Fibroblast of the aortic adventitia (primary cell): ENCODE measurements at regions not wholly inside any gene's neighbourhood (a gene's known extent, or its start where the extent isn't known, plus 50 kb on each side); places are given as distances from the start of the nearest gene placed in this dataset.
A peak's percentile ranks its signal among the peaks of the same experiment; 100 is the strongest.

Experiments used
- DNase-seq: peaks from one replicate; pipeline ENCODE4 v3.0.0-alpha.2; 2010; ENCODE audit warnings: low read depth
- H3K4me3 ChIP-seq: 2 replicates; pipeline ENCODE4 v1.5.1; 2011; ENCODE audit warnings: low read depth, mild to moderate bottlenecking, control low read depth, low read length, moderate library complexity
- TF ChIP-seq, protein P1 (sequence below): IDR thresholded peaks from 2 replicates; pipeline ENCODE4 v1.5.1; 2011; ENCODE audit warnings: mild to moderate bottlenecking, low read length, control low read depth, inconsistent platforms; ENCODE audit not compliant: insufficient read depth

GRCh38 chr13:44770951-44771350 is 194.8 kb upstream of the TSC22D1 start:
- TF ChIP-seq, protein P1, sequence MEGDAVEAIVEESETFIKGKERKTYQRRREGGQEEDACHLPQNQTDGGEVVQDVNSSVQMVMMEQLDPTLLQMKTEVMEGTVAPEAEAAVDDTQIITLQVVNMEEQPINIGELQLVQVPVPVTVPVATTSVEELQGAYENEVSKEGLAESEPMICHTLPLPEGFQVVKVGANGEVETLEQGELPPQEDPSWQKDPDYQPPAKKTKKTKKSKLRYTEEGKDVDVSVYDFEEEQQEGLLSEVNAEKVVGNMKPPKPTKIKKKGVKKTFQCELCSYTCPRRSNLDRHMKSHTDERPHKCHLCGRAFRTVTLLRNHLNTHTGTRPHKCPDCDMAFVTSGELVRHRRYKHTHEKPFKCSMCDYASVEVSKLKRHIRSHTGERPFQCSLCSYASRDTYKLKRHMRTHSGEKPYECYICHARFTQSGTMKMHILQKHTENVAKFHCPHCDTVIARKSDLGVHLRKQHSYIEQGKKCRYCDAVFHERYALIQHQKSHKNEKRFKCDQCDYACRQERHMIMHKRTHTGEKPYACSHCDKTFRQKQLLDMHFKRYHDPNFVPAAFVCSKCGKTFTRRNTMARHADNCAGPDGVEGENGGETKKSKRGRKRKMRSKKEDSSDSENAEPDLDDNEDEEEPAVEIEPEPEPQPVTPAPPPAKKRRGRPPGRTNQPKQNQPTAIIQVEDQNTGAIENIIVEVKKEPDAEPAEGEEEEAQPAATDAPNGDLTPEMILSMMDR: no peak
- H3K4me3 ChIP-seq: no peak overlapping the region
- no peak for DNase-seq

- TF ChIP-seq, protein P1: no peak
- no peak overlapping the region for H3K4me3 ChIP-seq
- DNase-seq: no peak
Observed at GRCh38 chr13:44769686-44770085, 193.6 kb upstream of the TSC22D1 start.

GRCh38 chr13:44768775-44769581 is 192.8 kb upstream of the TSC22D1 start:
- DNase-seq: peak; percentile 59
- TF ChIP-seq, protein P1: no peak
- no peak overlapping the region for H3K4me3 ChIP-seq

- TF ChIP-seq, protein P1: no peak
- H3K4me3 ChIP-seq: no peak overlapping the region
- no peak for DNase-seq
Observed at GRCh38 chr13:44768239-44768638, 192.1 kb upstream of the TSC22D1 start.

DNA sequence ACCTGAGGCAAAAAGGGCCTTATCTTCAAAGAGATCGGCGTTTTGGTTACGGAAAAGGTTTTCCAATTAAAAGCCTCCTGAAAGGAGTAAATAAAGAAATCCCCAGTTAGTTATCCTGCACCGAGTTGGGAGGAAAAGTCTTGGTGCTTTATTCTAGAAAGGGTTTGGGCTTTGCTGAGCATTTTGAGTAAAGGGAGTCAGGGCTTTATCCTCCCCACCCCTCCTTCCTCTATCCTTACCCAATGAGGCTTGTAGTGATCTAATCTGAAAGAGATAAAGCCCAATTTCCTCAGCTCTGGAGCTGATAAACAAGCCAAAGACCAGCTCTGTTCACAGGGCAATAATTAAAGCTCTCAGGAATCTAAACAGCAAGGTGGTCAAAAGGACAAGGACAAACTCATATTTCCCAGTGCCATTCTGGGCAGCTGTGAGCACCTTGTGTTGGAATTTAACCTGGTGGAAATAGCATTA is 188.9 kb upstream of the TSC22D1 start:
- H3K4me3 ChIP-seq: no peak overlapping the region
- TF ChIP-seq, protein P1: no peak
- DNase-seq: peak; percentile 16

DNA sequence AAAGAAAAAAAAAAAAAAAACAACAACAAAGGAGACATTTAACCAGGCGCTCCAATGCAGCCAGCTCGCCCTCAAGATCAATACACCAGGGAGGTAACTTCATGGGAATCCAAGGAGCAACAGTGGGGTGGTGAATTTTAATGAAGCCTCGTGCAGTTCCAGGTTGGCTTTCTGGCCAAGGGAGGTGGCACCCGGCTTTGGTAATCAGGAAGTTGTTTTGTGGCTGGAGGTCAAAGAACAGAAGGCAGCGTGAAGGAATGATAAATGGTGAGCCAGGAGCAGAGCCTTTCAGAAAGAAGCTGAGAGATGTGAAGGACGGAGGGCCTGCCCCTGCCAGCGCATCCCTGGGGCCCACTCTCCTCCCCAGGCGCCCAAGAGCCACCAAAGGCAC is 188.2 kb upstream of the TSC22D1 start:
- TF ChIP-seq, protein P1: no peak
- no peak for DNase-seq
- no peak overlapping the region for H3K4me3 ChIP-seq
